ENCODE measurements at regions not wholly inside any gene's neighbourhood (a gene's known extent, or its start where the extent isn't known, plus 50 kb on each side); places are given as distances from the start of the nearest gene placed in this dataset.

GRCh38 chr1:191160837-191161236 lies 683.2 kb upstream of the BRINP3 start:
- no peak for DNase-seq (ENCODE audit: low spot score)

- no peak for DNase-seq (ENCODE audit: low spot score)
Observed at GRCh38 chr1:191162762-191163161, 685.1 kb upstream of the BRINP3 start.

- no peak for DNase-seq (ENCODE audit: low spot score)
Observed at GRCh38 chr1:191163621-191164020, 686.0 kb upstream of the BRINP3 start.

GRCh38 chr1:191174298-191174697 lies 696.6 kb upstream of the BRINP3 start:
- no peak for DNase-seq (ENCODE audit: low spot score)

GRCh38 chr1:191176131-191176530 lies 698.5 kb upstream of the BRINP3 start:
- no peak for DNase-seq (ENCODE audit: low spot score)

GRCh38 chr1:191206513-191207207 lies 729.0 kb upstream of the BRINP3 start:
- no peak for DNase-seq (ENCODE audit: low spot score)

GRCh38 chr1:191222206-191222605 lies 744.5 kb upstream of the BRINP3 start:
- no peak for DNase-seq (ENCODE audit: low spot score)

- no peak for DNase-seq (ENCODE audit: low spot score)
Observed at GRCh38 chr1:191240925-191241324, 763.3 kb upstream of the BRINP3 start.

- no peak for DNase-seq (ENCODE audit: low spot score)
Observed at GRCh38 chr1:191255354-191256054, 777.8 kb upstream of the BRINP3 start.

GRCh38 chr1:191256917-191257316 lies 779.3 kb upstream of the BRINP3 start:
- DNase-seq (ENCODE audit: low spot score): no peak

GRCh38 chr1:191260056-191260455 lies 782.4 kb upstream of the BRINP3 start:
- no peak for DNase-seq (ENCODE audit: low spot score)

GRCh38 chr1:191261111-191261510 lies 783.4 kb upstream of the BRINP3 start:
- no peak for DNase-seq (ENCODE audit: low spot score)

GRCh38 chr1:191279266-191279800 lies 801.7 kb upstream of the BRINP3 start:
- DNase-seq (ENCODE audit: low spot score): no peak

- no peak for DNase-seq (ENCODE audit: low spot score)
Observed at GRCh38 chr1:191284175-191284574, 806.5 kb upstream of the BRINP3 start.

- no peak for DNase-seq (ENCODE audit: low spot score)
Observed at GRCh38 chr1:191290441-191290840, 812.8 kb upstream of the BRINP3 start.

GRCh38 chr1:191305370-191305769 lies 827.7 kb upstream of the BRINP3 start:
- DNase-seq (ENCODE audit: low spot score): no peak

- no peak for DNase-seq (ENCODE audit: low spot score)
Observed at GRCh38 chr1:191306916-191307315, 829.3 kb upstream of the BRINP3 start.

GRCh38 chr1:191320062-191320461 lies 838.2 kb upstream of the RGS18 start:
- DNase-seq (ENCODE audit: low spot score): no peak

GRCh38 chr1:191327868-191328267 lies 830.4 kb upstream of the RGS18 start:
- no peak for DNase-seq (ENCODE audit: low spot score)

GRCh38 chr1:191343816-191344215 lies 814.4 kb upstream of the RGS18 start:
- no peak for DNase-seq (ENCODE audit: low spot score)

GRCh38 chr1:191346381-191346780 lies 811.9 kb upstream of the RGS18 start:
- no peak for DNase-seq (ENCODE audit: low spot score)

- no peak for DNase-seq (ENCODE audit: low spot score)
Observed at GRCh38 chr1:191348328-191348727, 809.9 kb upstream of the RGS18 start.

GRCh38 chr1:191350938-191351337 lies 807.3 kb upstream of the RGS18 start:
- DNase-seq (ENCODE audit: low spot score): no peak

GRCh38 chr1:191358724-191359123 lies 799.5 kb upstream of the RGS18 start:
- DNase-seq (ENCODE audit: low spot score): no peak

All from putamen (tissue), 1 donor.